Limb (tissue), 2 donors: ENCODE measurements at regions not wholly inside any gene's neighbourhood (a gene's known extent, or its start where the extent isn't known, plus 50 kb on each side); places are given as distances from the start of the nearest gene placed in this dataset.

Experiments
- DNase-seq, 2 donors: peaks; one replicate each; pipeline ENCODE4 v3.0.0-alpha.2; 2016; ENCODE audit errors: extremely low spot score in 2 of 2

GRCh38 chr4:176569301-176569700 is 223.4 kb downstream of the VEGFC start:
- DNase-seq, result no peak

DNA sequence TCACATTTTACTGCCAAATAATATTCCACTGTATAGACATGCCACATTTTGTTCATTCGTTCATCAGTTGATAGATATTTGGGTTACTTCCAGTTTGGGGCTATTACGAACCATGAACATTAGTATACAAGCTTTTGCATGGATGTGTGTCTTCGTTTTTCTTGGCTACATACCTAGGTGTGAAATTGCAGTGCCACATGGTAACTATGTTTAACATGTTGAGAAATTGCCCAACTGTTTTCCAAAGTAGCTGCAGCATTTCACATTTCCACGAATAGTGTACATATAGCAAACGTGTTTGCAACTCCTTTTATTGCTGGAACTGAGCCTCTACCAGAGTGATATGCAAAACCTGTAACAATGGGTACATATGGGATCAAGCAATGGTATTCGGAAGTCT is 221.5 kb downstream of the VEGFC start:
- DNase-seq, result no peak

DNA sequence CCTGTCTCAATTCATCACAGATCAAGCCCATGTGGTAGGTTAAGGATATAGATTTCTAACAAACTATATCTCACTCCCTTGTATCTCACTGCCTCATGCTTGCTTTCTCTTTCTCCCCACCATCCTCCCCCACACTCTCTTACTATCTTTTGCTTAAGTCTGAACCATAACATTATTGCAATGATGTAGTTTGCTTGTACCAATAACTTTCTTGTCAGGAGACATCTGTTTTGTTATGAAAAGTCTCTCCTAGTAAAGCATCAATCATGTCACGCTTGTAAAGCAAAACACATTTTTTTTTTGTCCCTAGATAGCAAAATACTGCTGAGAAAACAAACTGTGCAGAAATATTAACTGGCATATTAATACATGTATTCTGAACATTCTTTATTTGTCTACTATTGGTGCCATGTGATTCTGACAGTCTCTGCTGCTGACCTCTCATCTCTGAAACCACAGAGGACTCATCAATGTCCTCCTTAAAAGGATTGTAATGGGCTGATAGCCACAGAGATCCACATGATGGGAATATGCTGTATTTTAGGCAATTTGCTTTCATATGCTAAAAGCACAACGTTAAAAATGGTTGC is 217.5 kb downstream of the VEGFC start:
- DNase-seq, result peak in 1 of 2 donors; percentile 20

GRCh38 chr4:176579226-176579625 is 213.5 kb downstream of the VEGFC start:
- DNase-seq, result no peak

DNA sequence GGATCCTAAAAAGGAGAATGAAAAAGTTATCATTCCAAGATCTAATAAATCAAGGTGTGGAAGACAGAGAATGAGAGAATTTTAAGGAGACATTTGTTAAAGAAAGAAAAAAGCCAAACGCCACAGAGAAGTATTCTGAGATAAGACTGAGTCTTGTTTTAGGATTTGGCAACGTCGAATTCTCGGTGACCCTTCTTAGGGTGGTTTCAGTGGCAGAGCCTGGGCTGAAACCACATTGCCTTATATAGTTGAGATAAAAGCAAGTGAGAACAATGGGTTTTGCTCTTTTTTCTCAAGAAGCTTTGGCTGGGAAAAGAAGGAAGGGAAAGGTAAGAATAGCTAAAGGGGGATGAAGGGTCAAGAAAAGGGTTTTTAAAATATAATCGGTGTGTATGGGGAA is 209.4 kb downstream of the VEGFC start:
- DNase-seq, result no peak

DNA sequence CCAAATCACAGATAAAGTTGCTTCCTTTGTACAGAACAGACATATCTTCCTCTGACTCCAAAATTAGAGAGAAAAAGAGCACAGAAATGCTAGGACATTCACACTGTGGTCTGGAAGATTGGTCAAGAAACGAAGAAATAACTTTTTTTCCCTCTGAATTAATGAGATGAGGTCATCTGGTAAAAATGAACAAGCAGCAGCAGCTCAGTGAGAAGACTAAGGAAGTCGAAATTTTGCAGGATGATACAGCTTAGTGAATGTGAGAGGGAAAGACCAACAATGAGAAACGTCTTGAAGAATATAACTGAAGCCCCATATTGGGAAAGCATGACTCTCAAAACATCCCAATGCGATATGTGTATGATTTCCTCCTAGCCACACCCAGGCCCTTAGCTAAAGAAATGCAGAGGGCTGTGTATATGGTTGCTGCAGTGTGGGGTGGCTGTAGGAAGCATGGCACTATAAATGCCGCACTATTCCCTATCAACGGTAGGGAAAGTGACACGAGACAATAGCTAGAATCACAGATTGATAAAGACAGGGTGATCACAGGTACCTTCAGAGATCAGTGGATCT is 208.6 kb downstream of the VEGFC start:
- DNase-seq, result no peak

DNA sequence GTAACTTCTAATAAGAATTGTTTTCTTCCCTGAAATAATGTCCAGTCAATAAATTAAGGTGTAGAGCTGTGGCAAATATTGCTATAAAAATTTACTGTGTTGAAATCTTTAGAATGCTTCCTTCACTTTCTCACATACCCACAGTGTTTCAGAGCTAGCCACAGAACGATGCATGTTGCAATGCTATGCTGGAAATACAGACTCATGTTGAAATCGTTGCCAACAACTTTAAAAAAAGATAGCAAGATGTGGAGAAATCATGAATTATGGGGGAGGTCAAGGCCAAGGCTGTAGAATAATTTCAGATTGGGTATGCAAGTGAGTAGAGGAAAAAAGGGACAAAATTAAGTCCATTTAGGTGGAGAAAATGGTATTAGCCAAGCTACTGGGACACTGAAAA is 204.8 kb downstream of the VEGFC start:
- no peak for DNase-seq

GRCh38 chr4:176588436-176588835 is 204.3 kb downstream of the VEGFC start:
- DNase-seq, result no peak

DNA sequence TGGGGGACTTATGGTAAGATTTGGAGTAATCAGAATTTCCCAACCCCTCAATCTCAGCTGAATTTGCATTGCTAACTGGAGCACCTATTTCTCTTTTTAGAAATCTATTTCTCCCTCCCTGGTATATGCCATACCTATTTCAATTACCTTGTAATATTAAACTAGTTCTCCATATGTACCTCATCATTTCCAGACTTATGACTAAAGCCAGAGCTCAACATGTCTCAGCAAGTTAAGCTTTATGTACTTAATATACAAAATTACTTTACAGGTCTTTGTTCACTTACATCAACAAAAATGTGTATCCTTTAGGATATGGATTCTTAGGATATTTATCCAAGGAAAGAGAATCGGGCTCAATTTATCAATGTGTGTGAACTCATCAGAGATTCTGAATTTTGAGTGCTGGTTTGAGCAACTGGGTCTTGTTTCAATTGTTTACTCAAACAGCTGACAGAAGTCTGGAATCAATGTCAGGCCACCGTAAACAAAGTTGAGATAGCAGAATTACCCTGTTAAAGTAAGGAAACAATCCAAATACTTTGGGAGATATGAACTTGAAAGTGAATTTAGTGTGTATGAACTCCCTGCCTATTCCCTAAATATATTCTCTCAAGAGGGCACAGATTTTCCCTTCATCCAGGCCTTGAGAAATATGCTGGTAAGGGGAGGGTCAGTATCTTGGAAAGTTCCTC is 199.6 kb downstream of the VEGFC start:
- no peak for DNase-seq

DNA sequence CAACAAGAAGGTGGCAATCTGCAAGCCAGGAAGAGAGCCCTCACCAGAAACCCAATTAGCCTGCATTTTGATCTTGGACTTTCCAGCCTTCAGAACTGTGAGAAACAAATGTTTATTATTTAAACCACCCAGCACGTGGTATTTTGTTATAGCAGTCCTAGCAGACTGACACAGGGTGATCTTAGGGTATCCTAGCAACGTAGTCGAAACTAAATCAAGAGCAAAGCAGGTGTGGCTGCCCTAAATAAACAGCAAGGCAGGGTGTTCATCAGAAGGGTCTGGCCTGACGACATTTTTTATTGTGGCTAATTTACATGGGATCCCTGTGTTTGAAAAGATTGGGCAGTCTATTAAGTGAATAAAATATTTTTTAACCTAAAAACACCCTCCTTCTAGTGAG is 198.8 kb downstream of the VEGFC start:
- no peak for DNase-seq

DNA sequence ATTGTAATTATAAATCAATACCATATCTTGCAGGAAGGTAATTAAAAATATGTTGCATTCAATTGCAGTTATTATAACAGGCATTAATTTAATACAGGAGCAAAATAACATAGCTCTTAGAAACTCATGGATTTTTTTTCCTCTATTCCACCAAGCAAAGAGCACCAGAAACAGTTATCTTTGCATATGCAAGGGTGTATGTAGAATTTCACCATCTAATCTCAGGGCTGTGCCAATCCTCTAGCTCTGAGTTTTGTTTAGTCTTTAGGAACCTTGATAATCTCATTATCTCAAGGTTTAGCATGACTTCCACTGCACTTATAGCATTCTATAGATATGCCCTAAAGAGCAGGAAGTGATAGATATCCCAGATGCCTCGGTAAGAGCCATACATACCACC is 197.5 kb downstream of the VEGFC start:
- DNase-seq, result no peak

DNA sequence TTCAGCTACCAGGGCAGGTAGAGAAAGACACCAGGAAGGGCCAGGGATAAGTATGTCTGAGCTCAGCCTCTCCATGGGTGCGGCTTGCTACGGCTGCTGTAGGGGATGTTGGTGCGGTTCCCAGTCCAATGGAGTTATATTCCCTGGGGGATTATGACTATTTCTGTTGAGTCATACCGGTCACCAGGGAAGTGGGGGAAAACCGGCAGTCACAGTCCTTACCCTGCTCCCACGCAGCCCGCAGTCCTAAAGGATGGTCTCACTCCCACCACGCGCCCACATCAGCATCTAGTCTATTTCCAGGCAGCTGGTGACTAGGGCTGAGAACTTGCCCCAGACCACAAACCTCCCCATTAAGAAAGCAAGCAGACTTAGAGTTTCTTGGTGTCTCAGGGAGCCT is 191.6 kb downstream of the VEGFC start:
- no peak for DNase-seq

DNA sequence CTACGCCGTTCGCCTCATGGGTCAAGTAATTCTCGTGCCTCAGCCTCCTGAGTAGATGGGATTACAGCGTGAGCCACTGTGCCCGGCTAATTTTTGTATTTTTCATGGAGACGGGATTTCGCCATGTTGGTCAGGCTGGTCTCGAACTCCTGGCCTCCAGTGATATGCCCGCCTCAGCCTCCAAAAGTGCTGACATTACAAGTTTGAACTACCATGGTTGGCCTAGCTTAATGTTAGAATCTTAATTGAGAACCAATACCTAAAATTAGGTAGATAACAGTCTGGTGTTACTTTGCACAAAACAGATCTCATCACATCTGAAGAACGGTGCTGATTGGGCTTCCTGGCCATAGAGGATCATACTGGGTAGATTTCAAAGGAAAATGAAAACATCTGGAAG is 184.9 kb downstream of the VEGFC start:
- no peak for DNase-seq

- no peak for DNase-seq
These were observed 184.4 kb downstream of the VEGFC start for GRCh38 chr4:176608346-176608745.

- DNase-seq, result no peak
These were observed 182.1 kb downstream of the VEGFC start for GRCh38 chr4:176610594-176610993.

DNA sequence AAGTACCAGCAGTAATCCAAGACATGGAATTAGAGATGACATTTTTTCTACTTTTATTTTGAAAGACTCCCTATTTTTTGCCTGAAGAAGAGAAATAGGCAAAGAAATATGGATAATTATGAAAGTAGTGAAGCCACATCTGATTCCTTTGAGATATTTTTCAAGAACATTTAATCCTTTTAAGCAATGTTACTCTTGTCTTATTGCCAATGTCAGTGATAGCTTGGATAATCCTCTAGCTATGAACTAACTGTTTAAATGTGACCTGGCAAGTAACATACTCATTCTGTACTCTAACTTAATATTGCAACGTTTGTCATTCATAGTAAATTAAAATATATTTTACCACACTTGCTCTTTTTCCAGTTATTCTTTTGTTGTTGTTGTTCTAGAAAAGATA is 181.3 kb downstream of the VEGFC start:
- no peak for DNase-seq

GRCh38 chr4:176611951-176612350 is 180.8 kb downstream of the VEGFC start:
- DNase-seq, result no peak

DNA sequence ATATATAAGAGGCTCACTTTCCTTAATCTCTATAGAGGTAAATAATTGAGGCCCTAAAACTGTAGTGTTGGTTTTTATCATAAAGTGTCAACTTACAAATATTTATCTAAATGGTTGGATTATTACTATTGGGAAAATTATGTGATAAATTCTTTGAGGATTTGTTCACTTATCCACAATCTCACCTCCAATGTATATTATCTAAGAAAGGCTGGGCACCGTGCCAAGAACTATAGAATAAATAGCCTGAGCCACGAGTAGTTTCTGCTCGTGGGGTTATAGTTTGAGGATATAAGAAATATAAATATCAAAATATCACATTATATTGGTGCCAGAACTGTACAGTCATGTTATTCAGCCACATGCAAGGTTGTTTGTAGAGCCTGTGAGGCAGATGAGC is 177.9 kb downstream of the VEGFC start:
- DNase-seq, result no peak

GRCh38 chr4:176616151-176616550 is 176.6 kb downstream of the VEGFC start:
- no peak for DNase-seq

DNA sequence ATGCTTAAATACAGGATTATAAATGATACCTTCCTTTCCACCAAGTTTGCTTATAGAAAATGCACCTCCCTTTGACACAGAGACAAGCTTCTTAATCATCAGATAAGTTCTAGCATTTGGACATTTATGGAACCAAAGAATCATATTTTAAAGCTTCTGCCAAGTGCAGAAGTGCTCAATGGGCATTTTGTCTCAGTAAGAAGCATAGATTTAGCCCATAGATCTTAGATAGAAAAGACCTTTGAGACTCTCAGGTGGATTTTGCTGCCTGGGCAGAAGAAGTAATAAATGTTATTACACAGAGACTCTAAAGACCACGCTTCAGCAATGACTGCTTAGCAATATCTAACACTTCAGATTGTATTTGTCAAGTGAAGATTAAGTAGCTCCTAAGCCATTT is 174.6 kb downstream of the VEGFC start:
- no peak for DNase-seq

GRCh38 chr4:176619430-176619829 is 173.3 kb downstream of the VEGFC start:
- DNase-seq, result no peak

DNA sequence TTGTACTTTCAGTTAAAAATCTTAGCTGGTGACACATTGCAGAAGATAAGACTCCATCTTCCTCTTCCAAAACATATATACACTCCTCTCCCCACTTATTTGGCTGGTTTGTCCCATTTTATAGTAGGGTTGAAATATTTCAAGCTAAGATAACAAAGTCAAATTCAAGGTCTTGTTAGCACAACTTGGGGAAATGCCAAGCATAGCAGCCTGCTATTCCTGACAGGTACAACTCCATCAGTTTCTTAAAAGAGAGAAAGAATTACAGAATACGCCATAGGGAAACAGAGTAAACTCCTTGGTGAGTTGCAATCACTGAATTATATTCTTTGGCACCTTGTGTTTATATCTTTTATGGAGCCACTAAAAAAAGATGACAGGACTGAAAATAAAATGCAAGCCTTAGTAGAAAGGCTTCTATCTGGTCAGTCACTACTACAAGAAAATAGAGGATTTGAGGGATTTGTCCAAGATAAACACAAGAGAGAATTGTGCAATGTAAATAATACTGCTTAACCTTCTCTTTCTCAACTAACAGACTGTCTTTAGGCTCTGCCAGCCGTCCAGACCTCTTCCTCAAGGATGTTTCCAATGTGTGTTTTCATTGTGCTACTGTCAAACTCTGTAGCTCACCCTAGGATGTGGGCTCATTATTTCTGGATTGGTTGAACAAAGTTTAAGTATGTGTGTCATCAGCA is 170.3 kb downstream of the VEGFC start:
- DNase-seq, result no peak
